ENCODE measurements at regions not wholly inside any gene's neighbourhood (a gene's known extent, or its start where the extent isn't known, plus 50 kb on each side); places are given as distances from the start of the nearest gene placed in this dataset.
"Not testable (repeated sequence)": the region's sequence is repeated elsewhere in the genome, so short reads cannot be mapped to it uniquely, and the experiment has no call there.

DNA sequence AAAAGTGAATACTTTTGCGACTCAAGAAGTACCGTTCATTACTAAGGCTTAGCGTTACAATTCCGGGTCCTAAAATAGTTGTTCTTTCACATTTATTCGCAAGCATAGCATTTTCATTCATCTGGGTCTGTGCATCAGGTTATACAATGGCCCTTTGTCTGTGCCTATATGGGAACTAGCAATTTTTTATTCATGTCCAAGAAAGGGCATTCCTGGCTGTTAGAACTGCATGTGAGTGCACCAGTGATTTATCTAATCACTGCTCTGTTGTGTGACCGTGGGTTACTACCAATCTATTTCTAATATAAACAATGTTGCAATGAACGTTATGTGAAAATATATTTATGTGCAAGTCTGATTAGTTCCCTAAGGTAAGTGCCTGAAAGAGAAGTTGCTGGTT, 63.8 kb downstream of the SPANXA1 start:
- intact Hi-C loops (cut with DNase I); DNase-seq; H3K4me3 ChIP-seq (ENCODE audit: low read length); H3K27ac ChIP-seq (ENCODE audit: low read length); H3K9me3 ChIP-seq (ENCODE audit: control insufficient read depth, low read length); ATAC-seq; H3K4me1 ChIP-seq (ENCODE audit: control insufficient read depth, insufficient read depth, low read length); H3K27me3 ChIP-seq (ENCODE audit: control insufficient read depth, insufficient read depth): not testable (repeated sequence)
- no CpG with 5 or more reads among the region's 7 CpGs for WGBS

DNA sequence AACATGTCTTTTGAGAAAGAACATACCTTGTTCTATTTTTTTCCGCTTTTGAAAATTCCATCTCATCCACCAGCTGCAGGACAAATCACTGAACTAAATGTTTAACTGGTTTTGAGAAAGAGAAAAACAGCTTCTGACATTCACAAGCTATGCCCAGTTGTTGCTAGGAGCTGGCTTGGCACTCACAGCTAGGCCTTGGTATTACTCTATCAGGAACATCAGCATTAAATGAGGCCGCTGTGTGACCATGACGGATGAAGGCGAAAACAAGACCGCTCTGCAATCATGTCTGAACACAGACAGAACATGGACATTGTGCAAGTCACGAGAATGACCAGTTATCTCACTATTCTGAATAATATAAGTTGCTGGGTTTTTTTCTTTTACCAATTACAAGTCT, 108.8 kb downstream of the SPANXA1 start:
- H3K4me1 ChIP-seq (ENCODE audit: control insufficient read depth, insufficient read depth, low read length); intact Hi-C loops (cut with DNase I); H3K9me3 ChIP-seq (ENCODE audit: control insufficient read depth, low read length); ATAC-seq; H3K27me3 ChIP-seq (ENCODE audit: control insufficient read depth, insufficient read depth); DNase-seq; H3K27ac ChIP-seq (ENCODE audit: low read length); H3K4me3 ChIP-seq (ENCODE audit: low read length): not testable (repeated sequence)
- WGBS = 98% methylated on average over 4 of the region's 6 CpGs

DNA sequence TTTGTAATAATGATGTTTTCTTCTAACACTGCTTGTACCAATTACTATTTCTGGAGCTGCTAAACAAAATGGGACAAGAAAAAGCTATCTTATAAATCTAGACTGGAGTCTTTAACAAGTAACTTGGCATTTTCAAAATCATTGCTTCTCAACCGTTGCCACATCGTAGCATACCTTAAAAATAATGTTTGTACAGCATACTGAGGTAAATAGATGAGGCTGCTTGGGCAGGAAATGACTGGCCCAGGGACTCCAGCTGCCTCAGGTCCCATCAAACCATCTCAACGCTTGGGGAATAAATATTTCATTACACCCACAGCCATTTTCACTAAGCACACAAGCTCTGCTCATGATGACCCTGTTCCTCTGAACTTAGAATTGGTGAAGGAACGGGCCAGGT, 115.1 kb downstream of the SPANXA1 start:
- DNase-seq (no peak), ATAC-seq (no peak)
- Histone ChIP-seq H3K4me1 (ENCODE audit: control insufficient read depth, insufficient read depth, low read length) (no peaks in the 10 kb centered on the region), H3K27me3 (ENCODE audit: control insufficient read depth, insufficient read depth) (no peaks in the 10 kb centered on the region), H3K4me3 (ENCODE audit: low read length) (no peak overlapping the region), H3K27ac (ENCODE audit: low read length) (no peak overlapping the region), H3K9me3 (ENCODE audit: control insufficient read depth, low read length) (no peaks in the 10 kb centered on the region)
- intact Hi-C loops (cut with DNase I) = no loop called here
- WGBS = 74% methylated on average over 4 of the region's 4 CpGs

- Histone ChIP-seq H3K27me3 (ENCODE audit: control insufficient read depth, insufficient read depth) (no peaks in the 10 kb centered on the region), H3K9me3 (ENCODE audit: control insufficient read depth, low read length) (no peaks in the 10 kb centered on the region)
- intact Hi-C loops (cut with DNase I) = no loop called here
Observed at GRCh38 chrX:141468940-141469339, 115.6 kb downstream of the SPANXA1 start.

DNA sequence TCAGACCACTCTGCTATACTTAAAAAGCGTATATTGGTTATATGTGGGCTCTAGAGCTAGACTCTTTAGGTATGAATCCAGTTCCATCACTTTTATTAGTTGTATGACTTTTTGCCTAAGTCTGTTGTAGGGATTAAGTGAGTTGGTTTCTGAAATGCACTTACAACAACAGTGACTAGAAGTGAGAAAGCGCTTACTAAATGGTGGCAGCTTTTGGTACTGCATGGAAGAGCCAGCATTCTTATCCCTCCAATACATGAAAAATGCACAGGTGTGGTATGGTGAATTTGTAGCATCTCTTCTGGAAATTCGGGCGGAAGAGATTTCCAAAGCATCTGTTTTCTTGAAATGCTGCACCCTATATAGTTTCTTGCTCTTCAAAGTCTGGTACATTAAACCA, 117.1 kb downstream of the SPANXA1 start:
- no peaks in the 10 kb centered on the region for H3K27me3 ChIP-seq (ENCODE audit: control insufficient read depth, insufficient read depth)
- DNase-seq (no peak), ATAC-seq (no peak)
- no peak overlapping the region for H3K4me3 ChIP-seq (ENCODE audit: low read length)
- no peak overlapping the region for H3K27ac ChIP-seq (ENCODE audit: low read length)
- intact Hi-C loops (cut with DNase I) = no loop called here
- H3K9me3 ChIP-seq (ENCODE audit: control insufficient read depth, low read length) = no peaks in the 10 kb centered on the region
- WGBS = 90% methylated on average over 4 of the region's 4 CpGs
- no peaks in the 10 kb centered on the region for H3K4me1 ChIP-seq (ENCODE audit: control insufficient read depth, insufficient read depth, low read length)

More at GRCh38 chrX:141468940-141469339, 115.6 kb downstream of the SPANXA1 start:
- Histone ChIP-seq H3K27ac (ENCODE audit: low read length) (no peak overlapping the region), H3K4me3 (ENCODE audit: low read length) (no peak overlapping the region), H3K4me1 (ENCODE audit: control insufficient read depth, insufficient read depth, low read length) (no peaks in the 10 kb centered on the region)
- no peak for DNase-seq
- 23% methylated on average over 1 of the region's 1 CpG for WGBS
- ATAC-seq = no peak

DNA sequence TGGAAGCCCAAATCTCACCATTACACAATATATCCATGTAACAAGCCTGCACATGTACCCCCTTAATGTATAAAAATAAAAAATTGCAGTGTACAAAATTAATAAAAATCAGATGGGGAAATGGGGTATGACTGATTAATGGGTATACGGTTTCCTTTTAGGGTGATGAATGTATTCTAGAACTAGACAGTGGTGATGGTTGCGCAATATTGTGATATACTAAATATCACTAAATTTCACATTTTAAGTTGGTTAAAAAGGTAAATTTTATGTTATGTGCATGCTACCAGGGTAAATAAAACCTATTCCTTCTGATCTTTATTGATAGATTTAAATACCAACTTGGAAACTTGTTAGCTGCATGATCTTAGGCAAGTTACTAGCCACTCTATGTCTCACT, 129.4 kb downstream of the SPANXA1 start:
- 96% methylated on average over 2 of the region's 2 CpGs for WGBS
- intact Hi-C loops (cut with DNase I) = no loop called here
- Histone ChIP-seq H3K9me3 (ENCODE audit: control insufficient read depth, low read length) (no peaks in the 10 kb centered on the region), H3K27me3 (ENCODE audit: control insufficient read depth, insufficient read depth) (no peaks in the 10 kb centered on the region), H3K27ac (ENCODE audit: low read length) (no peak overlapping the region), H3K4me3 (ENCODE audit: low read length) (no peak overlapping the region), H3K4me1 (ENCODE audit: control insufficient read depth, insufficient read depth, low read length) (no peaks in the 10 kb centered on the region)
- ATAC-seq (no peak), DNase-seq (no peak)

DNA sequence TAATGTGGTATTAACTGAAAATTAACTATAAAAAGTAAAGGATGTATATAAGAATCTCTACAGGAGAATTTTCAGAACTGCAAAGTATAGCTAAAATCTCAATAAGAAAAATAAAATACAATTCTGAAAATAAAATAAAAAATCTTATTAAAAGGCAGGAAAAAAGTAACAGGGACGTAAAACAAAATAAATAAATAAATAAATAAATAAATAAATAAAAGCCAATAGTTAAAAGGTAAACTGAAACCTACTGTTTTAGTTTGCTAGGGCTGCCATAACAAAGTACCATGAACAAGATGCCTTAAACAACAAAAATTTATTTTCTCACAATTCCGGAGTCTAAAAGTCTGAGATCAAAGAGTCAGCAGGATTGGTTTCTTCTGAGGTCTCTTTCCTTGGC, 140.6 kb downstream of the SPANXA1 start:
- intact Hi-C loops (cut with DNase I) = no loop called here
- Histone ChIP-seq H3K27me3 (ENCODE audit: control insufficient read depth, insufficient read depth) (no peaks in the 10 kb centered on the region), H3K4me1 (ENCODE audit: control insufficient read depth, insufficient read depth, low read length) (no peaks in the 10 kb centered on the region), H3K4me3 (ENCODE audit: low read length) (no peak overlapping the region), H3K27ac (ENCODE audit: low read length) (no peak overlapping the region), H3K9me3 (ENCODE audit: control insufficient read depth, low read length) (no peaks in the 10 kb centered on the region)
- no peak for ATAC-seq
- WGBS = 96% methylated on average over 2 of the region's 2 CpGs
- no peak for DNase-seq

GRCh38 chrX:141439651-141440050, 144.9 kb downstream of the SPANXA1 start:
- ATAC-seq = no peak
- no peaks in the 10 kb centered on the region for H3K9me3 ChIP-seq (ENCODE audit: control insufficient read depth, low read length)
- no peak for DNase-seq
- WGBS = 41% methylated on average over 1 of the region's 1 CpG
- no peaks in the 10 kb centered on the region for H3K4me1 ChIP-seq (ENCODE audit: control insufficient read depth, insufficient read depth, low read length)
- intact Hi-C loops (cut with DNase I) = no loop called here
- no peak overlapping the region for H3K27ac ChIP-seq (ENCODE audit: low read length)
- H3K4me3 ChIP-seq (ENCODE audit: low read length) = no peak overlapping the region
- no peaks in the 10 kb centered on the region for H3K27me3 ChIP-seq (ENCODE audit: control insufficient read depth, insufficient read depth)

GRCh38 chrX:141415889-141416288, 168.6 kb downstream of the SPANXA1 start:
- H3K4me1 ChIP-seq (ENCODE audit: control insufficient read depth, insufficient read depth, low read length) = no peaks in the 10 kb centered on the region
- 80% methylated on average over 1 of the region's 1 CpG for WGBS
- ATAC-seq (no peak), DNase-seq (no peak)
- H3K27ac ChIP-seq (ENCODE audit: low read length) = no peak overlapping the region
- intact Hi-C loops (cut with DNase I) = no loop called here
- H3K9me3 ChIP-seq (ENCODE audit: control insufficient read depth, low read length) = no peaks in the 10 kb centered on the region
- H3K27me3 ChIP-seq (ENCODE audit: control insufficient read depth, insufficient read depth) = no peaks in the 10 kb centered on the region
- H3K4me3 ChIP-seq (ENCODE audit: low read length) = no peak overlapping the region

DNA sequence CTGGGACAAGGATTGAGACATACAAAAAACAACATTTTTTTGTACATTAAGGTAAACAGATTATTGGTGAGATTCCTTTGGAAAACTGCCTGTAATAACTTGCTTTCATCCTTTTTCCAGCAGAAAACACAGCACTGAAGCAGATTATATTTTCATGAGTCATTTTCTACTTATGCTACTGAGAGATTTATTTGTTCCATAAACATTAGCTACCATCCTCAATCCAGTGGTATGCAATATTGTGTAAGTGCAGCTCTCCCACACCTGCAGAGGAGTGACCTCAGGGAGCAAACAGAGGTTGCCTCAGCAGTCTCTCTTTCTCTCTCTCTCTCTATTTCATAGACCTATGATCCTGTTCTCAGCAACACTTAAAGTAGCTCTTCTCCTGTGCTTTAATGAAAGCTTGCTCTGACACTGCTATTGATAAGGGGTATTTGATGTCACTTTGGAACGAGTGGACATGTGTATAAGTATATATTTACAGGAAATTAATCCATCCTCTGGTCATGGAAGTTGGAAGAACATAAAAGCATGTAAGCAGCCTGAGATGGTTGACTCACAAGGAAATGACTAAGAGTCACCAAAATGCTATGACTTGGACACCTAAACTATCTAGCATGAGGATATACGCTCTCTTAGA, 163.7 kb upstream of the SPANXC start:
- Histone ChIP-seq H3K4me1 (ENCODE audit: control insufficient read depth, insufficient read depth, low read length) (no peaks in the 10 kb centered on the region), H3K27me3 (ENCODE audit: control insufficient read depth, insufficient read depth) (no peaks in the 10 kb centered on the region), H3K4me3 (ENCODE audit: low read length) (no peak overlapping the region), H3K27ac (ENCODE audit: low read length) (no peak overlapping the region), H3K9me3 (ENCODE audit: control insufficient read depth, low read length) (no peaks in the 10 kb centered on the region)
- DNase-seq (no peak), ATAC-seq (no peak)
- 12% methylated on average over 2 of the region's 2 CpGs for WGBS
- intact Hi-C loops (cut with DNase I) = no loop called here

DNA sequence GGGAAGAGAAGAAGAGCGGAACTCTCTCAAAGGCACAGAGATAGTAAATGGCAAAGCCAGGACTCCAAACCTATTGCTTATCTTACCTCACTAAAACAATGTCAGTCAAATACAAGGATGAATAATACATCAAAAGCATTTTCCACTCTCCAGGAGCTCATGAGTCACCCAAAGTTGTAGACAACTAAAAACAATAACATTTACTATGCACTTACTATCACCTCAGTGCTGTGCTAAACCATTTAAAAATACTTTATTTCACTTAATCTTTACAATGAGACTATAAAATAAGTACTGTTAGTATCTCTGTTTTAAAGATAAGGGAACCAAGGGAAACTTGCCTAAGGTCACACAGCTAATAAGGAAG, 163.2 kb upstream of the SPANXC start:
- Histone ChIP-seq H3K4me1 (ENCODE audit: control insufficient read depth, insufficient read depth, low read length) (no peaks in the 10 kb centered on the region), H3K4me3 (ENCODE audit: low read length) (no peak overlapping the region), H3K9me3 (ENCODE audit: control insufficient read depth, low read length) (no peaks in the 10 kb centered on the region), H3K27ac (ENCODE audit: low read length) (no peak overlapping the region), H3K27me3 (ENCODE audit: control insufficient read depth, insufficient read depth) (no peaks in the 10 kb centered on the region)
- DNase-seq (no peak), ATAC-seq (no peak)
- intact Hi-C loops (cut with DNase I) = no loop called here
- WGBS = 86% methylated on average over 1 of the region's 1 CpG

Data from right cardiac atrium (tissue), 5 donors.